NCI-H446 treated with DMSO at 0.1 percent for 48 hours (cell line): ENCODE measurements at regions not wholly inside any gene's neighbourhood (a gene's known extent, or its start where the extent isn't known, plus 50 kb on each side); places are given as distances from the start of the nearest gene placed in this dataset.
"Not testable (repeated sequence)": the region's sequence is repeated elsewhere in the genome, so short reads cannot be mapped to it uniquely, and the experiment has no call there.

Source experiments
- DNase-seq: peaks from one replicate; lab custom pipeline; 2025; lab: John Stamatoyannopoulos, UW

GRCh38 chr2:239819974-239820555 lies 205.1 kb downstream of the NDUFA10 start:
- no peak for DNase-seq

- no peak for DNase-seq
These were observed 205.8 kb downstream of the NDUFA10 start for GRCh38 chr2:239819091-239819973.

GRCh38 chr2:239818531-239819011 lies 206.6 kb downstream of the NDUFA10 start:
- no peak for DNase-seq

GRCh38 chr2:239818086-239818485 lies 207.1 kb downstream of the NDUFA10 start:
- DNase-seq, result no peak

- DNase-seq, result not testable (repeated sequence)
These were observed 207.6 kb downstream of the NDUFA10 start for GRCh38 chr2:239817468-239818031.

GRCh38 chr2:239816576-239817467 lies 208.3 kb downstream of the NDUFA10 start:
- DNase-seq, result no peak

- DNase-seq, result no peak
These were observed 209.5 kb downstream of the NDUFA10 start for GRCh38 chr2:239815671-239816070.

GRCh38 chr2:239814861-239815601 lies 210.1 kb downstream of the NDUFA10 start:
- no peak for DNase-seq

GRCh38 chr2:239814116-239814860 lies 210.9 kb downstream of the NDUFA10 start:
- no peak for DNase-seq

GRCh38 chr2:239813261-239814115 lies 211.7 kb downstream of the NDUFA10 start:
- no peak for DNase-seq

- DNase-seq, result no peak
These were observed 213.2 kb downstream of the NDUFA10 start for GRCh38 chr2:239811806-239812560.

GRCh38 chr2:239811111-239811781 lies 213.9 kb downstream of the NDUFA10 start:
- DNase-seq, result no peak

GRCh38 chr2:239809391-239809790 lies 215.8 kb downstream of the NDUFA10 start:
- DNase-seq, result no peak

GRCh38 chr2:239807568-239807967 lies 217.6 kb downstream of the NDUFA10 start:
- DNase-seq, result no peak

- no peak for DNase-seq
These were observed 218.2 kb downstream of the NDUFA10 start for GRCh38 chr2:239806758-239807434.

GRCh38 chr2:239806276-239806675 lies 218.9 kb downstream of the NDUFA10 start:
- no peak for DNase-seq

GRCh38 chr2:239805414-239805813 lies 219.7 kb downstream of the NDUFA10 start:
- no peak for DNase-seq

GRCh38 chr2:239805043-239805329 lies 220.2 kb downstream of the NDUFA10 start:
- no peak for DNase-seq
